ENCODE measurements at regions not wholly inside any gene's neighbourhood (a gene's known extent, or its start where the extent isn't known, plus 50 kb on each side); places are given as distances from the start of the nearest gene placed in this dataset.
A peak's percentile ranks its signal among the peaks of the same experiment; 100 is the strongest.

DNA sequence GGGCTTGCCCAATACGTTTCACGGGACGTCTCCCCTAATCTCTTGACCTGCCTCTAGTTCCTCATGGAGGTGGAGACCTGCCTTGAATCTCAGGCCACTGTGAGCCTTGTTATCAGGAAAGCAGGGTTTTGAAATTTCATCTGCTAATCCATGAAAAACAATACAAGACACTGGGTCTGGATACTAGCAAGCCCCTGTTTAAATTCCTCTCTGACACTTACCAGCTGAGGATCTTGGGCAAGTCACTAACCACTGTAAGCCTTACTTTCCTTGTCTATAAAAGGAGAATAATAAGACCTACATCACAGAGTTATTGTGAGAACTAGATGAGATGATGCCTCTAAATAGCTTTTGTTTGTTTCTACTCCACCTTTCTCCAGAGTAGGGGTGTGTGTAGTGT lies 303.6 kb downstream of the FGFR2 start:
- H3K27me3 ChIP-seq = no peaks in the 10 kb centered on the region

DNA sequence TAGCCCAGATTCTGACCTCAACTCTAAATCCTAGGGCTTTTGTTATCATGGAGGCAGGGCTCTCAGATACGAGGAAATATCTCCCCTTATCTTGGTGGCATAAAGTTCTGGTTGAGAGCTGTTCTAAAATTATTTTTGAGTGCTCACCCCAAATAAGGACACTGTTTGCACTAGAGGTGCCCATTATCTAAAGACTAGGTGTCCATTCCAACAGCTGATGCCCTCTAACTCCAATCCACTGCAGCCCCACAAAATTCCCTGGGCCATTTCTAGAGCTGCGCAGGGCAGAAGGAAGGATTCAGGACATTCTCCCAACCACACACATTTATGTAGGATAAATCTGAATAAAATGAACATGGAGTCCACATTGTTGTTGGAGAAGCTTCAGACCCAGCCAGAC lies 301.9 kb downstream of the FGFR2 start:
- Histone ChIP-seq H3K27ac (peak overlapping the region; percentile 63), H3K9me3 (ENCODE audit: low read depth) (no peaks in the 10 kb centered on the region), H3K4me2 (no peak overlapping the region), H2AFZ (no peak overlapping the region), H3K36me3 (replicated peaks; ENCODE audit: insufficient read depth, low read depth) (no peaks in the 10 kb centered on the region), H3K9me2 (replicated peaks; ENCODE audit: insufficient read depth) (no peaks in the 10 kb centered on the region), H3K4me3 (no peak overlapping the region), H4K20me1 (ENCODE audit: insufficient read depth, poor library complexity, severe bottlenecking) (no peaks in the 10 kb centered on the region), H3K79me2 (no peaks in the 10 kb centered on the region), H3K27me3 (no peaks in the 10 kb centered on the region), H3K4me1 (ENCODE audit: insufficient read depth) (peaks cover 37% of the 10 kb centered on the region)
- TF ChIP-seq EZH2 (IDR thresholded peaks at IDR 0.05; ENCODE audit: borderline replicate concordance) = no peak
- TF ChIP-seq, protein P1, sequence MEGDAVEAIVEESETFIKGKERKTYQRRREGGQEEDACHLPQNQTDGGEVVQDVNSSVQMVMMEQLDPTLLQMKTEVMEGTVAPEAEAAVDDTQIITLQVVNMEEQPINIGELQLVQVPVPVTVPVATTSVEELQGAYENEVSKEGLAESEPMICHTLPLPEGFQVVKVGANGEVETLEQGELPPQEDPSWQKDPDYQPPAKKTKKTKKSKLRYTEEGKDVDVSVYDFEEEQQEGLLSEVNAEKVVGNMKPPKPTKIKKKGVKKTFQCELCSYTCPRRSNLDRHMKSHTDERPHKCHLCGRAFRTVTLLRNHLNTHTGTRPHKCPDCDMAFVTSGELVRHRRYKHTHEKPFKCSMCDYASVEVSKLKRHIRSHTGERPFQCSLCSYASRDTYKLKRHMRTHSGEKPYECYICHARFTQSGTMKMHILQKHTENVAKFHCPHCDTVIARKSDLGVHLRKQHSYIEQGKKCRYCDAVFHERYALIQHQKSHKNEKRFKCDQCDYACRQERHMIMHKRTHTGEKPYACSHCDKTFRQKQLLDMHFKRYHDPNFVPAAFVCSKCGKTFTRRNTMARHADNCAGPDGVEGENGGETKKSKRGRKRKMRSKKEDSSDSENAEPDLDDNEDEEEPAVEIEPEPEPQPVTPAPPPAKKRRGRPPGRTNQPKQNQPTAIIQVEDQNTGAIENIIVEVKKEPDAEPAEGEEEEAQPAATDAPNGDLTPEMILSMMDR (IDR thresholded peaks at IDR 0.05; ENCODE audit: poor library complexity) = no peak
- WGBS (ENCODE audit: low lambda C conversion rate, missing lambda C conversion rate) = 73% methylated on average over 2 of the region's 2 CpGs
- DNase-seq (ENCODE audit: low spot score) = no peak

More for the DNA sequence above, 303.6 kb downstream of the FGFR2 start:
- H4K20me1 ChIP-seq (ENCODE audit: insufficient read depth, poor library complexity, severe bottlenecking) = no peaks in the 10 kb centered on the region
- 30% methylated on average over 3 of the region's 3 CpGs for WGBS (ENCODE audit: low lambda C conversion rate, missing lambda C conversion rate)
- no peak for DNase-seq (ENCODE audit: low spot score)
- H3K9me2 ChIP-seq (replicated peaks; ENCODE audit: insufficient read depth) = no peaks in the 10 kb centered on the region
- H3K4me3 ChIP-seq = no peak overlapping the region
- TF ChIP-seq EZH2 (IDR thresholded peaks at IDR 0.05; ENCODE audit: borderline replicate concordance) (no peak), EZH2phosphoT487 (IDR thresholded peaks at IDR 0.05; ENCODE audit: low read depth, severe bottlenecking, unreplicated experiment) (no peak)
- TF ChIP-seq, protein P1 (IDR thresholded peaks at IDR 0.05; ENCODE audit: poor library complexity) = no peak
- H3K36me3 ChIP-seq (replicated peaks; ENCODE audit: insufficient read depth, low read depth) = no peaks in the 10 kb centered on the region
- H3K4me1 ChIP-seq (ENCODE audit: insufficient read depth) = peaks cover 37% of the 10 kb centered on the region
- H3K9me3 ChIP-seq (ENCODE audit: low read depth) = no peaks in the 10 kb centered on the region
- H2AFZ ChIP-seq = no peak overlapping the region
- H3K4me2 ChIP-seq = no peak overlapping the region
- no peaks in the 10 kb centered on the region for H3K79me2 ChIP-seq
- no peak overlapping the region for H3K27ac ChIP-seq

DNA sequence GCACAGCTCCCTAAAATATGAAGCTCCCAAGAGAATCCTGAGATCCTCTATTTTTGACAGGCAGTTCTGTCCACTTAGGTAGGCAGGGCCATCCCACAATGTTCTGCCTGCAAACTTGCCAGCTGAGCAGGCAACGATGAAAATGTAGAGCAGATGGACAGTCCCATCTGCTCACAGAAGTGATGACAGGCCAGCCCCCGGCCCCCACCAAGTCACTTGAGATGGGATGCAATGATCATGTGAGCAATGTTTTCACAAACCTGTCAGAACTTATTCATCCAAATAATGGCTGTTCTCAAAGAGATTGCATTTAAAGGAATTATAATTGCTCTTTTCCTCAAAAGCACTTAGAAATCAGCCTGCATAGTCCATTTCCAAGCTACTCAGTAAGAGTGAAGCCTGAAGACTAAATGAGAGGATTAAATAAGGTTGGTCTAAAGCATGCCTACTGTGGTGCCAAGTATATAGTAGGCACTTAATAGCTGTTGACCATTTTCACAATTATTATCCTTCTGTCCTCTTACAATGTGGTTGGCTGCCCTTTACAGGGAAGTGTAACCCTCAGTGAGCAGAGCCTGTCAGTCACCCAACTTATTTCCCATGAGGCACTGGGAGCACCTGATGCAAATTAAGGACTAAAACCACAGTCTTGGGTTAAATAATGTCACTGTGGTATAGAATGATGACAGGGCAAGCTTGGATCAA lies 301.2 kb downstream of the FGFR2 start:
- no peaks in the 10 kb centered on the region for H3K9me2 ChIP-seq (replicated peaks; ENCODE audit: insufficient read depth)
- H3K79me2 ChIP-seq = no peaks in the 10 kb centered on the region
- TF ChIP-seq EZH2 (IDR thresholded peaks at IDR 0.05; ENCODE audit: borderline replicate concordance) (no peak), EZH2phosphoT487 (IDR thresholded peaks at IDR 0.05; ENCODE audit: low read depth, severe bottlenecking, unreplicated experiment) (no peak)
- TF ChIP-seq, protein P1 (IDR thresholded peaks at IDR 0.05; ENCODE audit: poor library complexity) = no peak
- WGBS (ENCODE audit: low lambda C conversion rate, missing lambda C conversion rate) = 57% methylated on average over 2 of the region's 2 CpGs
- no peaks in the 10 kb centered on the region for H3K27me3 ChIP-seq
- no peak for DNase-seq (ENCODE audit: low spot score)
- no peak overlapping the region for H2AFZ ChIP-seq
- H3K9me3 ChIP-seq (ENCODE audit: low read depth) = no peaks in the 10 kb centered on the region
- no peak overlapping the region for H3K27ac ChIP-seq
- H3K4me3 ChIP-seq = no peak overlapping the region
- peaks cover 37% of the 10 kb centered on the region for H3K4me1 ChIP-seq (ENCODE audit: insufficient read depth)
- no peaks in the 10 kb centered on the region for H3K36me3 ChIP-seq (replicated peaks; ENCODE audit: insufficient read depth, low read depth)
- no peak overlapping the region for H3K4me2 ChIP-seq
- H4K20me1 ChIP-seq (ENCODE audit: insufficient read depth, poor library complexity, severe bottlenecking) = no peaks in the 10 kb centered on the region
